ENCODE measurements at regions not wholly inside any gene's neighbourhood (a gene's known extent, or its start where the extent isn't known, plus 50 kb on each side); places are given as distances from the start of the nearest gene placed in this dataset.
"Not testable (repeated sequence)": the region's sequence is repeated elsewhere in the genome, so short reads cannot be mapped to it uniquely, and the experiment has no call there.

DNA sequence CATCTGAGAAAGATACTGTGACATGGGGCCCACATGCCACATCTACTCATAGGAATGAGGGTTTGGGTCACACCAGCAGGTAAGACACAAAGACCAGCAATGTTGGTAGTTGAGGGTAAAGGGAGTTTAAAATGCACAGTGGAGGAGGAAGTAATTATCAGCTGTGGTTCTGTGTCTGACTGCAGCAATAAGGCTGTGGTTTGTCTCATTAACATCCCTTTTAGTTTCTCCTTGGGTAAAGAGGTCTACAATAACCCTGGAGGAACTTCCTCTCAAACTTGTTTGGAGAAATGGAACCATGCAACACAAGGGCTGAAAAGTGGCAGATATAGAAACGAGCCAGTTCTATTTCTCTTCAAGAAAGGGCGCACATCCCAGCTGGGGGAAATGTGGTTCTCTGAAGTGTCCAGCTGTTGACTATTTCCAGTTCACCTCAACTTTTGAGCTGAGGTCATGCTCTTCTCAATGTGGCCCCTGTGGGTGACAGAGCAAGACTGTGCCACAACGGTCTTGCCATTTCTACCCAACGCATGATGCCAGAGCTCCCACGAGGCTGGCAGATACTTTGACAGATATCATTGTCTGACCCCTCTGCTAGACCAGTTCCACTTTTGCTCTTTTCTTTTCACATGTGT lies 234.3 kb downstream of the SQOR start:
- Histone ChIP-seq H3K36me3 (ENCODE audit: control insufficient read depth, insufficient read depth, low read length, severe bottlenecking) (no peaks in the 10 kb centered on the region), H3K4me3 (ENCODE audit: low read length) (no peak overlapping the region), H3K9ac (ENCODE audit: low read length) (no peak overlapping the region), H3K9me3 (ENCODE audit: control insufficient read depth, low read length) (peaks cover 2% of the 10 kb centered on the region), H3K27me3 (replicated peaks; ENCODE audit: control insufficient read depth, insufficient read depth, low read length) (no peaks in the 10 kb centered on the region), H3K4me1 (ENCODE audit: control insufficient read depth, insufficient read depth, low read length) (no peaks in the 10 kb centered on the region)
- DNase-seq (ENCODE audit: low read depth): no peak

DNA sequence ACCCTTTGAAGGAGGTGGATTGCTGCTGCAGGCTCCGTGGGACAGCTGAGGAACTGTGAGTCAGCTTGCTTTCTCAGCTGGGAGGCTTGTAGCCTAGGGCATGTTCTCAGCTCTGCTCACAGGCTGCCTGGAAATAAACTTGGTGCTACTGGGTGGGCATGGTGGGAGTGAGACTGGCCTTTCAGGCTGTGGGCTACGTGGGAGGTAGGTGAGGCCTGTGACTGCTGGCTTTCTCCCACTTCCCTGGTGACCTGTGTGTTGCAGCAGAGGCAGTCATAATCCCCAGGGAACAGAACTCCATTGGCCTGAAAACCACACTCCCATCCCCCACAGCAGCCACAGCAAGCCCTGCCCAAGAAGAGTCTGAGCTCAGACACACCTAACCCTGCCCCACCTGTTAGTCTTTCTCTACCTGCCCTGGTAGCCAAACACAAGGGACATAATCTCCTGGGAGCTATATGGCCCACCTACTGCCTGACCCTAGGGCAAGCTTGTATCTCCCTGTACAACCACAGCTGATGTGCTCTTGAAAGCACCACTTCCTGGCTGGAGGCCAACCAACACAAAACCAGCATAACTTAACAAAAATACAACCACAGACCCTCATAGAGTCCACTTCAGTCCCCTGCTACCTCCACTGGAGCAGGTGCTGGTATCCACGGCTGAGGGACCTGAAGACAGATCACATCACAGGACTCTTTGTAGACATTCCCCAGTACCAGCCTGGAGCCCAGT lies 236.5 kb downstream of the SQOR start:
- no peaks in the 10 kb centered on the region for H3K27me3 ChIP-seq (replicated peaks; ENCODE audit: control insufficient read depth, insufficient read depth, low read length)
- H3K9ac ChIP-seq (ENCODE audit: low read length): no peak overlapping the region
- no peak overlapping the region for H3K4me3 ChIP-seq (ENCODE audit: low read length)
- H3K4me1 ChIP-seq (ENCODE audit: control insufficient read depth, insufficient read depth, low read length): no peaks in the 10 kb centered on the region
- no peaks in the 10 kb centered on the region for H3K36me3 ChIP-seq (ENCODE audit: control insufficient read depth, insufficient read depth, low read length, severe bottlenecking)
- H3K9me3 ChIP-seq (ENCODE audit: control insufficient read depth, low read length): no peaks in the 10 kb centered on the region
- DNase-seq (ENCODE audit: low read depth): peak; percentile 19

DNA sequence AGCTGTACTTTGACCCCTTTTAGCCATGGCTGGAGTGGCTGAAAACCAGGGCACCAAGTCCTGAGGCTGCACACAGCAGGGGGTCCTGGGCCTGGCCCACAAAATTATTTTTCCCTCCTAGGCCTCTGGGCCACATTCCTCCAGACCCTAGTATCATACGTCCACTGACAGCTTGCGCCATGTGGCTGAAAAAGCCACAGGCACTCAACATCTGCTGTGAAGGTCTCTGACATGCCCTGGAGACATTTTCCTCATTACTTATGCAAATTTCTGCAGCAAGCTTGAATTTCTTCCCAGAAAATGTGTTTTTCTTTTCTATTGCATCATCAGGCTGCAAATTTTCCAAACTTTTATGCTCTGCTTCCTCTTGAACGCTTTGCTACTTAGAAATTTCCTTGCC lies 239.0 kb downstream of the SQOR start:
- no peak overlapping the region for H3K4me3 ChIP-seq (ENCODE audit: low read length)
- no peaks in the 10 kb centered on the region for H3K4me1 ChIP-seq (ENCODE audit: control insufficient read depth, insufficient read depth, low read length)
- H3K9me3 ChIP-seq (ENCODE audit: control insufficient read depth, low read length): no peaks in the 10 kb centered on the region
- H3K9ac ChIP-seq (ENCODE audit: low read length): no peak overlapping the region
- H3K27me3 ChIP-seq (replicated peaks; ENCODE audit: control insufficient read depth, insufficient read depth, low read length): no peaks in the 10 kb centered on the region
- peak; percentile 12 for DNase-seq (ENCODE audit: low read depth)
- no peaks in the 10 kb centered on the region for H3K36me3 ChIP-seq (ENCODE audit: control insufficient read depth, insufficient read depth, low read length, severe bottlenecking)

DNA sequence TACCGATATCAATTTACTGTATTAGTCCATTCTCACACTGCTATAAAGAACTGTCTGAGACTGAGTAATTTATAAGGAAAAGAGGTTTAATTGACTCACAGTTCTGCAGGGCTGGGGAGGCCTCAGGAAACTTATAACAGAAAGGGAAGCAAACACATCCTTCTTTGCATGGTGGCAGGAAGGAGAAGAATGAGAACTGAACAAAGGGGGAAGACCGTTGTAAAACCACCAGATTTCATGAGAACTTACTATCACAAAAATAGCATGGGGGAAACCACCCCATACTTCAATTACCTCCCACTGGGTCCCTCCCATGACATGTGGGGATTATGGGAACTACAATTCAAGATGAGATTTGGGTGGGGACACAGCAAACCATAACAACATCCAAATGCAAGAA lies 239.7 kb downstream of the SQOR start:
- not testable (repeated sequence) for H3K9ac ChIP-seq (ENCODE audit: low read length); H3K4me1 ChIP-seq (ENCODE audit: control insufficient read depth, insufficient read depth, low read length); H3K36me3 ChIP-seq (ENCODE audit: control insufficient read depth, insufficient read depth, low read length, severe bottlenecking); H3K4me3 ChIP-seq (ENCODE audit: low read length); DNase-seq (ENCODE audit: low read depth); H3K27me3 ChIP-seq (replicated peaks; ENCODE audit: control insufficient read depth, insufficient read depth, low read length); H3K9me3 ChIP-seq (ENCODE audit: control insufficient read depth, low read length)

DNA sequence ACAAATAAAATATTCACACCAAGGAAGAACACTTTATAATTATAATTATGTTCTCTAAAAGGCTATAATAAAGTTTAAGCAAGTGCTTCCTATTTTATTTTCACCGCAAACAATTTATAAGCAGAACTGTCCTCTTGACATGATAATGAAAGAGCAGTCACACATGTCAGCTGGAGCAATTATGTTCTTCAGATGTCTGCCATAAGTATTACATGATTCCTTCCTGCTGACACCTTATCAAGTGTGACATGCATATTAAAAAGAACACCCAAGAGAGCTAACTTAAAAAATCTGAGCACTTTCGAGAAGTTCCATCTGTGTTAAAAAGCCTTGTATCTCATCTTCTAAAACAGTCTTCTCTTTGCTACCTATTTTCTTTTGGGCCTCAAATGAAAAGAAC lies 249.5 kb downstream of the SQOR start:
- Histone ChIP-seq H3K4me3 (ENCODE audit: low read length) (no peak overlapping the region), H3K4me1 (ENCODE audit: control insufficient read depth, insufficient read depth, low read length) (no peaks in the 10 kb centered on the region), H3K36me3 (ENCODE audit: control insufficient read depth, insufficient read depth, low read length, severe bottlenecking) (no peaks in the 10 kb centered on the region), H3K27me3 (replicated peaks; ENCODE audit: control insufficient read depth, insufficient read depth, low read length) (no peaks in the 10 kb centered on the region), H3K9ac (ENCODE audit: low read length) (no peak overlapping the region), H3K9me3 (ENCODE audit: control insufficient read depth, low read length) (no peaks in the 10 kb centered on the region)
- DNase-seq (ENCODE audit: low read depth): no peak

DNA sequence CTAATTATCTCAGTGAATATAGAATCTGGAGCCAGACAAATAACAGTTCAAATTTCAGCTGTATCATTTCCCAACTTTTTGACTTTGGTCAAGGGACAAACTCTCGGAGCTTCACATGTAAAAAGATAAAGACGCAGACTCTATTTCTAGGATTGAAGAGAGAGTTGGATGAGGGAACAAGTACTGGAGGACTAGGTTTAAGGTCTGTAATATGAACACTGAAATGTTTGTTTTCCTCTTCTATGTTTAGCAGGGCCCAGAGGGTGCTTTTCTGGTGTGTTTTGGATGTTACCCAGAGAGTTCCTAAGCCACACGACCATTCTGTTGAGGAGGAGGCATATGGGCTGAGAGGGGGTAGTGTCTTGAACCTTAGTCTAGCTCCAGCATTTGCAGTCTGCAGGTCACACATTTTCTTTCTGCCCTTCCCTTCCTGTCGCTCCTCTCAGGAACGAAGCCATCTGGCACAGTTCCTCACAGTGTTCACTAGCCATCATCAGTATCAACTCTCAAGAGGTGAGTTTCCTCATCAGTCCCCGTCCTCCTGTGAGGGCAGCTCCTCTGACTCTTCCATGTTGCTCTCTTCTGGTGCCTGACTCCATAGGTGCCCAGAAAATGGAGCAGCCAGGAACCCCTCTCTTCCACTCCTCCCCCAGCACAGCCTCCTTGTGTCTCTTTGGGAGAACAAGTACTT lies 250.1 kb downstream of the SQOR start:
- Histone ChIP-seq H3K4me3 (ENCODE audit: low read length) (no peak overlapping the region), H3K9me3 (ENCODE audit: control insufficient read depth, low read length) (no peaks in the 10 kb centered on the region), H3K27me3 (replicated peaks; ENCODE audit: control insufficient read depth, insufficient read depth, low read length) (no peaks in the 10 kb centered on the region), H3K4me1 (ENCODE audit: control insufficient read depth, insufficient read depth, low read length) (no peaks in the 10 kb centered on the region), H3K36me3 (ENCODE audit: control insufficient read depth, insufficient read depth, low read length, severe bottlenecking) (no peaks in the 10 kb centered on the region), H3K9ac (ENCODE audit: low read length) (no peak overlapping the region)
- no peak for DNase-seq (ENCODE audit: low read depth)

DNA sequence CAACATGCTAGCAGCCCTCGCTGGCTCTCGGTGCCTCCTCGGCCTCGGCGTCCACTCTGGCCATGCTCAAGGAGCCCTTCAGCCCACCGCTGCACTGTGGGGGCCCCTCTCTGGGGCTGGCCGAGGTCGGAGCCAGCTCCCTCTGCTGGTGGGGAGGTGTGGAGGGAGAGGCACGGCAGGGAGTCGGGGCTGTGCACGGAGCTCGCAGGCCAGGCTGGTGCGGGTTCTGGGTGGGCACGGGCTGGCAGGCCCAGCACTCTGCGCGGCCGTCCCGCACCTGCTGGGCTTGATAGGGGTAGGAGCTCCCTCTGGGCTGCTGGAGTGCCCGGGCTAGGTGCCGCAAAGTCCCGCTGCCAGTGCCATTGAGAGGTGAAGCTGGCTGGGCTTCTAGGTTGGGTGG lies 251.0 kb downstream of the SQOR start:
- H3K9ac ChIP-seq (ENCODE audit: low read length): no peak overlapping the region
- H3K9me3 ChIP-seq (ENCODE audit: control insufficient read depth, low read length): no peaks in the 10 kb centered on the region
- DNase-seq (ENCODE audit: low read depth): no peak
- H3K36me3 ChIP-seq (ENCODE audit: control insufficient read depth, insufficient read depth, low read length, severe bottlenecking): no peaks in the 10 kb centered on the region
- H3K4me3 ChIP-seq (ENCODE audit: low read length): no peak overlapping the region
- H3K27me3 ChIP-seq (replicated peaks; ENCODE audit: control insufficient read depth, insufficient read depth, low read length): no peaks in the 10 kb centered on the region
- no peaks in the 10 kb centered on the region for H3K4me1 ChIP-seq (ENCODE audit: control insufficient read depth, insufficient read depth, low read length)

DNA sequence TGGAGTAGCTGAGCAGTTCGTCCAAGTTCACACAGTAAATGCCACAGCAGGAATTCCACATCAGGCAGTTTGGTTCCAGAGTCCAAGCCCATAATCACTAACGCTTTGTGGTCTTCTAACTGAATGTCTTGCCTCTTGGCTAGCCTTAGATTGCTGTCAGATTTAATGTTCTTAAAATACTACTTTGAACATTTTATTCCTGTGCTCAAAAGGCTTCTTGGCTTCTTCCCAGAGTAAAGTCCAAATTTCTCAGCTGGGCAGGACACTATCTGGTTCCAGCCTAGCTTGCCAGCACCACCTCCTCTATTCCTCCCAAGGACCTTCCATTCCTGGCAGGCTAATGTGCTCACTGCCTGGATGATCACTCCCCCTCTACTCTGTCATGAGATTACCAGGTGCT lies 256.9 kb downstream of the SQOR start:
- Histone ChIP-seq H3K4me3 (ENCODE audit: low read length) (no peak overlapping the region), H3K9me3 (ENCODE audit: control insufficient read depth, low read length) (no peaks in the 10 kb centered on the region), H3K27me3 (replicated peaks; ENCODE audit: control insufficient read depth, insufficient read depth, low read length) (no peaks in the 10 kb centered on the region), H3K4me1 (ENCODE audit: control insufficient read depth, insufficient read depth, low read length) (no peaks in the 10 kb centered on the region), H3K9ac (ENCODE audit: low read length) (no peak overlapping the region), H3K36me3 (ENCODE audit: control insufficient read depth, insufficient read depth, low read length, severe bottlenecking) (no peaks in the 10 kb centered on the region)
- no peak for DNase-seq (ENCODE audit: low read depth)

DNA sequence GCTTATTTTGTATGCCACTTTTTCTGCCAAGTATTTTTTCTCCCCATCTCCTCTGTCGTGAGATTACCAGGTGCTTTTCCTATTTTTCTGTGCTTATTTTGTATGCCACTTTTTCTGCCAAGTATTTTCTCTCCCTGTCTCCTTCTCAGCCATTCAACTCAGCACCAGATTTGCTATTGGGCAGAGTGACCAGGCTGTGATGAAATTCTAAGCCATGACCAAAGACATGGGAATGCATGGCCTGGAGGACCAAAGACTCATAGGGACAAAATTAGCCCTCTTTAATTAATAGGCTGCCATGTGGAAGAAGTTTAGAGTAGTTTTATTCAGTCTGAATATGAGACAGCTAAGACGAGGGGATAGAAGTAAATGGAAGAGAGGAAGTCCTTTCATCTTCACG lies 257.4 kb downstream of the SQOR start:
- H3K9ac ChIP-seq (ENCODE audit: low read length): no peak overlapping the region
- DNase-seq (ENCODE audit: low read depth): no peak
- no peaks in the 10 kb centered on the region for H3K36me3 ChIP-seq (ENCODE audit: control insufficient read depth, insufficient read depth, low read length, severe bottlenecking)
- H3K27me3 ChIP-seq (replicated peaks; ENCODE audit: control insufficient read depth, insufficient read depth, low read length): no peaks in the 10 kb centered on the region
- H3K9me3 ChIP-seq (ENCODE audit: control insufficient read depth, low read length): no peaks in the 10 kb centered on the region
- H3K4me3 ChIP-seq (ENCODE audit: low read length): no peak overlapping the region
- no peaks in the 10 kb centered on the region for H3K4me1 ChIP-seq (ENCODE audit: control insufficient read depth, insufficient read depth, low read length)

DNA sequence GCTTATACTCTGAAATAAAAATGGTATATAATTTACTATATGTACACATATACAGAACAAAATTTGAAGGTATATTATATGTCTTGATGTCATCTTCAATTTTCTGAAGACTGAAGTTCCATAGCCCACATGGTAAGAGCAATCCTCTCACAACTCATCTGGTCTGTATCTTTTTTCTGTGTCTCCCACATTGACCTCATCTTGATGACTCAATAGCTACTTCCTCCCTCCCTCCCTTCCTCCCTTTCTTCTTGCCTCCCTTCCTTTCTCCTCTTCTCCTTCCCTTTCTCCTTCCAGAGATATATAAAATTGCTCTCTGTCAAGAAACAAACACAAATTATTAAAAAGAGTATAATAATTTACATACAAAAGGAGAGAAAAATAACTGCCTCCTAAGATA lies 268.5 kb downstream of the SQOR start:
- Histone ChIP-seq H3K4me1 (ENCODE audit: control insufficient read depth, insufficient read depth, low read length) (no peaks in the 10 kb centered on the region), H3K27me3 (replicated peaks; ENCODE audit: control insufficient read depth, insufficient read depth, low read length) (no peaks in the 10 kb centered on the region), H3K9me3 (ENCODE audit: control insufficient read depth, low read length) (no peaks in the 10 kb centered on the region), H3K36me3 (ENCODE audit: control insufficient read depth, insufficient read depth, low read length, severe bottlenecking) (no peaks in the 10 kb centered on the region), H3K9ac (ENCODE audit: low read length) (no peak overlapping the region), H3K4me3 (ENCODE audit: low read length) (no peak overlapping the region)
- no peak for DNase-seq (ENCODE audit: low read depth)

DNA sequence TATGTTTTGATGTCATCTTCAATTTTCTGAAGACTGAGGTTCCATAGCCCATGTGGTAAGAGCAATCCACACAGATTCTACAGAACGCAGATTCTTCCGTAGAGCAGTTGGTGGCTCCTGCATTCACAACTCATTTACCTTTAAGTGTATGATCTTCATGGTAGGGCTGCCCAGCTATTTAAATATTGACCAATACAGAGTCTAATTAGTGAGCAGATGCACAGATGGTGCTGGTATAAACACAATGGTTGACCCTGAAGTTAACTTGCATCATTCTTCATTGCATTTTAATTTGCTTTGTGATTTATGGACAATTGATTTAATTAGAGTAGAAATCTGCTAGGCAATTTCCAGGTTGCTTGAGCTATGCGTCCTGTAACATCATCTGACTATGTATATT lies 269.2 kb downstream of the SQOR start:
- no peak overlapping the region for H3K9ac ChIP-seq (ENCODE audit: low read length)

More for the DNA sequence above, 269.2 kb downstream of the SQOR start:
- Histone ChIP-seq H3K36me3 (ENCODE audit: control insufficient read depth, insufficient read depth, low read length, severe bottlenecking) (no peaks in the 10 kb centered on the region), H3K9me3 (ENCODE audit: control insufficient read depth, low read length) (peaks cover 5% of the 10 kb centered on the region), H3K4me3 (ENCODE audit: low read length) (no peak overlapping the region), H3K27me3 (replicated peaks; ENCODE audit: control insufficient read depth, insufficient read depth, low read length) (no peaks in the 10 kb centered on the region), H3K4me1 (ENCODE audit: control insufficient read depth, insufficient read depth, low read length) (no peaks in the 10 kb centered on the region)
- DNase-seq (ENCODE audit: low read depth): no peak

Measured in adipocyte (in vitro differentiated cells).